Urothelium cell line (cell line): ENCODE measurements at regions not wholly inside any gene's neighbourhood (a gene's known extent, or its start where the extent isn't known, plus 50 kb on each side); places are given as distances from the start of the nearest gene placed in this dataset.

ENCODE experiments used
- DNase-seq: peaks from one replicate; pipeline ENCODE4 v3.0.0; 2011; ENCODE audit warnings: low spot score, mixed read lengths
- FAIRE-seq: peaks from 2 replicates; lab custom pipeline; 2011; peaks lifted over from hg19 to GRCh38; lab: Jason Lieb, UNC

- DNase-seq = no peak
- no peak for FAIRE-seq
Measured at GRCh38 chr10:42969909-42970308, 107.0 kb upstream of the RET start.

GRCh38 chr10:42970451-42971250, 106.2 kb upstream of the RET start:
- DNase-seq (no peak), FAIRE-seq (no peak)

GRCh38 chr10:42971251-42971599, 105.6 kb upstream of the RET start:
- no peak for DNase-seq
- peak; percentile 9 for FAIRE-seq

- DNase-seq (no peak), FAIRE-seq (no peak)
Measured at GRCh38 chr10:42972946-42973345, 103.9 kb upstream of the RET start.

- FAIRE-seq (no peak), DNase-seq (no peak)
Measured at GRCh38 chr10:42973411-42973810, 103.5 kb upstream of the RET start.

- peak; percentile 9 for FAIRE-seq
- DNase-seq = no peak
Measured at GRCh38 chr10:42973870-42974692, 102.8 kb upstream of the RET start.

- no peak for FAIRE-seq
- no peak for DNase-seq
Measured at GRCh38 chr10:42974693-42975002, 102.2 kb upstream of the RET start.

- FAIRE-seq (no peak), DNase-seq (no peak)
Measured at GRCh38 chr10:42975005-42975493, 101.8 kb upstream of the RET start.

GRCh38 chr10:42975558-42976340, 101.1 kb upstream of the RET start:
- FAIRE-seq = peak; percentile 93
- no peak for DNase-seq

- peak; percentile 83 for FAIRE-seq
- DNase-seq = no peak
Measured at GRCh38 chr10:42976351-42977031, 100.4 kb upstream of the RET start.

GRCh38 chr10:42977032-42977416, 99.8 kb upstream of the RET start:
- peak; percentile 91 for FAIRE-seq

GRCh38 chr10:42979181-42979580, 97.7 kb upstream of the RET start:
- no peak for FAIRE-seq
- DNase-seq = no peak

More at GRCh38 chr10:42977032-42977416, 99.8 kb upstream of the RET start:
- no peak for DNase-seq

GRCh38 chr10:42979721-42980467, 97.0 kb upstream of the RET start:
- FAIRE-seq (no peak), DNase-seq (no peak)

- no peak for DNase-seq
- no peak for FAIRE-seq
Measured at GRCh38 chr10:42980553-42981357, 96.1 kb upstream of the RET start.

- DNase-seq (no peak), FAIRE-seq (peak; percentile 66)
Measured at GRCh38 chr10:42981358-42982236, 95.3 kb upstream of the RET start.

GRCh38 chr10:42982891-42983506, 93.9 kb upstream of the RET start:
- DNase-seq = no peak
- peak; percentile 55 for FAIRE-seq

GRCh38 chr10:42983591-42983990, 93.3 kb upstream of the RET start:
- DNase-seq (no peak), FAIRE-seq (peak; percentile 46)
